T-helper 17 cell (primary cell): ENCODE measurements at regions not wholly inside any gene's neighbourhood (a gene's known extent, or its start where the extent isn't known, plus 50 kb on each side); places are given as distances from the start of the nearest gene placed in this dataset.

ENCODE experiments used
- ATAC-seq: fragments of 150-1000 bp; cut with Tn5 transposase; 2 replicates; pipeline ENCODE4 v1.10.0; 2021; ENCODE audit warnings: mild to moderate bottlenecking, moderate library complexity
- DNase-seq, 3 donors: peaks; one replicate each; pipeline versions ENCODE4 v3.0.0 to v3.0.0-alpha.2; 2020 to 2021
- H3K9me3 ChIP-seq: one replicate; pipeline ENCODE4 v1.7.0; 2013; ENCODE audit warnings: low read length, mild to moderate bottlenecking; ENCODE audit not compliant: control insufficient read depth, poor library complexity, severe bottlenecking
- H3K27ac Mint-ChIP-seq: one replicate; pipeline ENCODE4 v1.8.0; 2022; ENCODE audit warnings: mild to moderate bottlenecking, moderate library complexity, mixed read lengths
- H3K27me3 Mint-ChIP-seq: one replicate; pipeline ENCODE4 v1.8.0; 2022; ENCODE audit warnings: mixed read lengths
- H3K36me3 Mint-ChIP-seq: one replicate; pipeline ENCODE4 v1.8.0; 2022; ENCODE audit warnings: low read depth, mixed read lengths
- H3K4me1 Mint-ChIP-seq: one replicate; pipeline ENCODE4 v1.8.0; 2022; ENCODE audit warnings: mild to moderate bottlenecking, mixed read lengths
- H3K4me3 Mint-ChIP-seq: one replicate; pipeline ENCODE4 v1.8.0; 2022; ENCODE audit warnings: mild to moderate bottlenecking, moderate library complexity, mixed read lengths

DNA sequence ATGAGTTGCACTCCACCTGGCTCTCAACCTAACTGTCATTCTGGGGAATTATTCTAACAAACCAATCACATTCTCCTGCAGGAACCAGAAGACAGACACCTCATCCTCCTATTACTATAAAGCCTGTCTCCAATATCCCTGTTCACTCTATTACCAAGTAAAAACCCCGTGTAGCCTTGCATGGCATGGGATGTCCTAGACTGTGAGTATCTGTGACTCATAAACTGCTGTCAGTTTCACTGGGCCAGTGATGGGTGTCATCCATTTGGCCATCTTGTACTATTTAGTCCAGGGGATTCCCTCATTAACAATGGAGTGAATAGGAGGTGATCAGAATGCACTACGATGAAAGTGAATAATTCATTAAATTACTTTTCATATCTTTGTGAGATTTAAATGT is 608.7 kb downstream of the DNAJB9 start:
- no peak overlapping the region for H3K27ac Mint-ChIP-seq
- no peaks in the 10 kb centered on the region for H3K4me1 Mint-ChIP-seq
- ATAC-seq (no peak), DNase-seq (no peak)
- H3K36me3 Mint-ChIP-seq, result no peaks in the 10 kb centered on the region
- H3K4me3 Mint-ChIP-seq, result no peak overlapping the region
- no peaks in the 10 kb centered on the region for H3K27me3 Mint-ChIP-seq
- H3K9me3 ChIP-seq, result no peaks in the 10 kb centered on the region

DNA sequence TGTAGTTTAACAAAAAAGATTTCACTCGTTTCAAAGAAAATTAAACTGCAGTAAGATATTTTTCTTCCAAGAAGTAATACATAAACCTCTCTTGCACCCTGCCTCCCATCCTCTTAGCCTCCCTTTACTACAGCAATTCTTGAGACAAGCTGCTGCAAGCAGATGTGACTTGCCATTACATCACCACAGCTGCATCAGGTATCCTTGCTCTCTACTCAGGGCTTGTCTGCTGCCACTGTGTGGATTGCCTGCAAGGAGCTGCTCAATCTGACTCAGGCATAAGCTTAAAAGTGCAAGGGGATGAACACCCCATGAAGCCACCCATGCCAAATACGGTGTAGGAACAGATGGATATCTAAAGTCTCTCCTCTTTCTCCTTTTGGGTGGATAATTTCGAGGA is 609.9 kb downstream of the DNAJB9 start:
- H3K9me3 ChIP-seq, result no peaks in the 10 kb centered on the region
- Mint-ChIP-seq H3K27me3 (no peaks in the 10 kb centered on the region), H3K27ac (no peak overlapping the region), H3K4me1 (no peaks in the 10 kb centered on the region), H3K4me3 (no peak overlapping the region), H3K36me3 (no peaks in the 10 kb centered on the region)
- no peak for DNase-seq
- ATAC-seq, result no peak

DNA sequence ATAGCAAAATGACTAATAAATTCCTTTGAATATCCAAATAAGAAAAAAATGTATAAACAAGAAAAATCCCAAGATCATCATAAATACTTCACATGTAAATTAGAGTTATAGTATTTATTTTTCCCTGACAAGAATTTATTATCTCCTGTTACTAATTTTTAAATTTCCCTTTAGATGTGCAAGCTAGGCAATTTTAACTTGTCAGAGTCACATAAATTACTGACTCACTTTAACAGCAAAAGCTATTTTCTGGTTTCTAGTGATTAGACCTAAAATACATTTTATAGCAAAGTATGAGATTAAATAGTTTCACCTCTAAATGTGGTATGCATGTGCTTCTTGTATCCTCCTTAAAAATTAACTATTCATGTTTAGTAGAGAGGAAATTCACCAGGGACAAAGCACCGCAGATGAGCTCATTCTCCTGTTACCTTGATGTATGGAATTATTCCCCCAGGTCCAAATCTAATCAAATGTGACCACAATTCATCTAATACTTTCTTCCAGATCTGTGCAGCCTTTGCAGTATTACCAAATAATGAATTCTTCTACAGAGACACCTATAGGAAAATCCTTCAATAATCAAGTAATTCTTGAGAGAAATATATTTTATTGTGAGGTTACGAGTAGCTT is 621.2 kb downstream of the DNAJB9 start:
- no peaks in the 10 kb centered on the region for H3K27me3 Mint-ChIP-seq
- ATAC-seq (no peak), DNase-seq (no peak)
- H3K4me1 Mint-ChIP-seq, result no peaks in the 10 kb centered on the region
- H3K36me3 Mint-ChIP-seq, result no peaks in the 10 kb centered on the region
- no peaks in the 10 kb centered on the region for H3K9me3 ChIP-seq
- no peak overlapping the region for H3K27ac Mint-ChIP-seq
- no peak overlapping the region for H3K4me3 Mint-ChIP-seq

DNA sequence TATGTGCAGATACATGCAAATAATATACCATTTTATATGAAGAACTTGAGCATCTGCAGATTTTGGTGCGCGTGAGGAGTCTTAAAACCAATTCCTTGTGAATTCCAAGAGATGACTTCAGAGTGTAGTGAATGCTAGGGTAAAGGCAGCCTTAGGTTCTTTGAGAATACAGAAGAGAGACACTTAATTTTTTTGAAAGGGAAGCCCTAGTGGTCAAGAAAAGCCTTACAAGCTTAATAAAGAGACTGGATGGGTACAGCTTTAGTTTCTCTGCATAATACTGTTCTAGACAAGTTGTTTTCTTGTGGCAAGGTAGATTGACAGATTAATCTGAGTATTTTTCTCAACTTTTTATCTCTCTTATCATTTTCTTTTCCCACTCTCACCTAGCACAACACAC is 636.5 kb downstream of the DNAJB9 start:
- Mint-ChIP-seq H3K36me3 (no peaks in the 10 kb centered on the region), H3K27ac (no peak overlapping the region), H3K4me1 (no peaks in the 10 kb centered on the region), H3K27me3 (no peaks in the 10 kb centered on the region), H3K4me3 (no peak overlapping the region)
- no peaks in the 10 kb centered on the region for H3K9me3 ChIP-seq
- DNase-seq (no peak), ATAC-seq (no peak)

GRCh38 chr7:109213081-109213480 is 643.4 kb downstream of the DNAJB9 start:
- Mint-ChIP-seq H3K4me3 (no peak overlapping the region), H3K27ac (no peak overlapping the region), H3K27me3 (no peaks in the 10 kb centered on the region), H3K36me3 (no peaks in the 10 kb centered on the region), H3K4me1 (no peaks in the 10 kb centered on the region)
- no peak for ATAC-seq
- no peak for DNase-seq
- no peaks in the 10 kb centered on the region for H3K9me3 ChIP-seq

DNA sequence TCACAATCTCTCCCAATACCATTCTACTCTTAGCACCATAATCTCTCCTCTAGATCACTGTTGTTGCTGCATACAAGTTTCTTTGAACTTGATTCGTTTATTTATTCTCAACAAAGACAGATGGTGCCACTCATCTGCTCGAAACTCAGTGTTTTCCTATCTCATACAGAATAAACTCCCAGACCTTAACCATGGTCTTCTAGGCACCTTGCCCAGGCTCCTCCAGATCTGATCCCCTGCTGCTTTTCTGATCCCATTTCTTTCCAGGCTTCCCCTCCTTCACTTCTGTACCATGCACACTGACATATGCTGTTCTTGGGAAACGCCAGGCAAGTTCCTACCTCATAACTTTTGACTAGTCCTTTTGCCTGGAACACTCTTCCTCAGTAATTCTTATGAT is 645.7 kb downstream of the DNAJB9 start:
- DNase-seq, result no peak
- Mint-ChIP-seq H3K4me1 (no peaks in the 10 kb centered on the region), H3K36me3 (no peaks in the 10 kb centered on the region), H3K4me3 (no peak overlapping the region), H3K27ac (no peak overlapping the region), H3K27me3 (no peaks in the 10 kb centered on the region)
- ATAC-seq, result no peak
- peaks cover 3% of the 10 kb centered on the region for H3K9me3 ChIP-seq

DNA sequence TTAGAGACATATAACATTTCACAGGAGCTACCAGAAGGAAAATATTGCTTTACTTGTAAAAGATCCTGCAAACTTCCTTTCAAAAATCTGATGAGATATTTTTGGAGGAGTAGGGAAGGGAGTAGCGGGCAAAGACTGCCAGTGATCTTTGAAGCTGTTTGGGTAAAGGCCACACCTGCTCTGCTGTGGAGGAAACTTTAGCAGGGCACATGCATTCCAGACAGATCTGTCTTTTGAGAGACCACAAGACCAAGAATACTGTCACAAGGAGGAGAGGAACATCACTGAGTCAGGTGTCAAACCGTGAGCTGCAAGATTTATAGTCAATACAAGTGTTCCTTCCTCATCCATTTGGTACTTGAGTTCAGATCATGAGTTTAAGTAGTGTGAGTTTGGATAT is 654.4 kb downstream of the DNAJB9 start:
- no peaks in the 10 kb centered on the region for H3K36me3 Mint-ChIP-seq
- no peak for ATAC-seq

DNA sequence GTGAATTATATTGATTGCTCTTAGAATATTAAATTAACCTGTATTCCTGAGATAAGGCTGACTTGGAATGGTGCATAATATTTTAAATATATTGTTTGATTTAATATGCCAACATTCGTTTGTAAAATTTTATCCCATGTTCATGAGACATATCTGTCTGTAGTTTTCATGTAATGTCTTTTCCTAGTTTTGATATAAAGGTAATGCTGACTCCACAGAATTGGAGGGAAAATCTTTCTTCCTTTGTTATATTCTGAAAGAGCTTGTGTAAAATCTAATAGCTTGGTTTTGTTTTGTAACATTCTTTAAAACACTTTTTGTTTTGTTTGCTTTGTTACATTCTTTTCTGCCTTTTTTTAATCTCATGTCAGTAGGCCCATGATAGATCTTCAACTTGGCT is 657.0 kb downstream of the DNAJB9 start:
- ATAC-seq (no peak), DNase-seq (no peak)
- Mint-ChIP-seq H3K27me3 (no peaks in the 10 kb centered on the region), H3K4me1 (no peaks in the 10 kb centered on the region), H3K4me3 (no peak overlapping the region), H3K36me3 (no peaks in the 10 kb centered on the region), H3K27ac (no peak overlapping the region)
- no peaks in the 10 kb centered on the region for H3K9me3 ChIP-seq

More for the DNA sequence above, 654.4 kb downstream of the DNAJB9 start:
- Mint-ChIP-seq H3K27me3 (no peaks in the 10 kb centered on the region), H3K4me3 (no peak overlapping the region), H3K27ac (no peak overlapping the region), H3K4me1 (no peaks in the 10 kb centered on the region)
- DNase-seq, result no peak
- peaks cover 3% of the 10 kb centered on the region for H3K9me3 ChIP-seq

GRCh38 chr7:109235316-109235715 is 665.6 kb downstream of the DNAJB9 start:
- Mint-ChIP-seq H3K4me1 (no peaks in the 10 kb centered on the region), H3K4me3 (no peak overlapping the region), H3K27ac (no peak overlapping the region), H3K27me3 (no peaks in the 10 kb centered on the region), H3K36me3 (no peaks in the 10 kb centered on the region)
- DNase-seq, result no peak
- no peaks in the 10 kb centered on the region for H3K9me3 ChIP-seq
- ATAC-seq, result no peak

DNA sequence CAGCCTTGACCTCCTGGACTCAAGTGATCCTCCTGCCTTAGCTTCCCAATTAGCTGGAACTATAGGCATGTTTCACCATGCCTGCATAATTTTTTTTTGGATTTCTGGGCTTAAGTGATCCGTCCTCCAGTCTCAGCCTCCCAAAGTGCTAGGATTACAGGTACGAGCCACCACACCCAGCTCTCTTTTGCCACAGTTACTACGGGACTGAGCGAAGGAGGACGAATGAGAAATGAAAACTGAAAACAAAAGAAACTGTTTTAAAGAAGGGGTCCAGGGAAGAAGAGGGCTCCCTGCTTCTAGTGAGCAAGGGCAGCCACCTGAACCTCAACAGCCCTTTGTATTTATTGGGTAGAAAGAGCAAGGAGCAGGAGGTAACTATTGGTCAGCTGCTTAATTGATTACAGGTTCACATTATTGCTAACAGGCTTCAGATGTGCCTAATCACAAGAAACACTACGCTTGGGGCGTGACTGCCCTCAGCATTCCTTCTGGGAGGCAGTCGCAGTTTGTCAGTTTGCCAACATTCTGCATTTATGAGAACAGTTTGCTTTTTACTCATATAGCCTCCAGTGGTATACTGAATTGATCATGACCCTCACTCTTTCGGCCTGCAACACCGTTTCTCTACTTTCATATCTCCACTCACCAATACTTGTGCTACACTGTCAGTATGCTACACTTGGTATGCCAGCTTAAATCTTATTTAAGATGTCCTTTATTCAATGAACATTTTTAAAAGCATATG is 676.8 kb downstream of the DNAJB9 start:
- no peak for ATAC-seq
- H3K4me3 Mint-ChIP-seq, result no peak overlapping the region
- H3K27ac Mint-ChIP-seq, result no peak overlapping the region
- no peaks in the 10 kb centered on the region for H3K27me3 Mint-ChIP-seq
- H3K36me3 Mint-ChIP-seq, result no peaks in the 10 kb centered on the region
- H3K9me3 ChIP-seq, result no peaks in the 10 kb centered on the region
- no peaks in the 10 kb centered on the region for H3K4me1 Mint-ChIP-seq
- no peak for DNase-seq

- ATAC-seq (no peak), DNase-seq (no peak)
- Mint-ChIP-seq H3K4me3 (no peak overlapping the region), H3K36me3 (no peaks in the 10 kb centered on the region), H3K4me1 (no peaks in the 10 kb centered on the region), H3K27ac (no peak overlapping the region), H3K27me3 (no peaks in the 10 kb centered on the region)
- no peaks in the 10 kb centered on the region for H3K9me3 ChIP-seq
These were observed 687.3 kb downstream of the DNAJB9 start for GRCh38 chr7:109256762-109257560.

- Mint-ChIP-seq H3K27ac (no peak overlapping the region), H3K36me3 (no peaks in the 10 kb centered on the region), H3K4me3 (no peak overlapping the region), H3K27me3 (no peaks in the 10 kb centered on the region), H3K4me1 (no peaks in the 10 kb centered on the region)
- ATAC-seq (no peak), DNase-seq (no peak)
- no peaks in the 10 kb centered on the region for H3K9me3 ChIP-seq
These were observed 689.5 kb downstream of the DNAJB9 start for GRCh38 chr7:109259151-109259550.

- no peaks in the 10 kb centered on the region for H3K4me1 Mint-ChIP-seq
- no peaks in the 10 kb centered on the region for H3K27me3 Mint-ChIP-seq
- H3K9me3 ChIP-seq, result no peaks in the 10 kb centered on the region
- no peak overlapping the region for H3K27ac Mint-ChIP-seq
- H3K36me3 Mint-ChIP-seq, result no peaks in the 10 kb centered on the region
- H3K4me3 Mint-ChIP-seq, result no peak overlapping the region
- no peak for DNase-seq
- no peak for ATAC-seq
These were observed 692.1 kb downstream of the DNAJB9 start for GRCh38 chr7:109261781-109262180.
